Mammary epithelial cell (primary cell): ENCODE measurements at regions not wholly inside any gene's neighbourhood (a gene's known extent, or its start where the extent isn't known, plus 50 kb on each side); places are given as distances from the start of the nearest gene placed in this dataset.

Experiments used
- CTCF ChIP-seq, 2 donors: IDR thresholded peaks in 1 of 2; conservative IDR thresholded peaks in 1 of 2; 2 replicates each; pipeline ENCODE4 v1.5.1; 2011 to 2012; ENCODE audit warnings: inconsistent platforms in 2 of 2, low read length in 2 of 2, mild to moderate bottlenecking in 2 of 2, control low read depth in 1 of 2, low read depth in 1 of 2; ENCODE audit not compliant: insufficient read depth in 1 of 2; ENCODE audit errors: extremely low read depth in 1 of 2
- EZH2 ChIP-seq: IDR thresholded peaks from 2 replicates; pipeline ENCODE4 v1.6.1; 2012; ENCODE audit warnings: low read length, inconsistent platforms, borderline replicate concordance

- TF ChIP-seq CTCF (conservative IDR thresholded peaks at IDR 0.05 in 1 of 2, IDR thresholded peaks at IDR 0.05 in 1 of 2; ENCODE audit: extremely low read depth in 1 of 2, insufficient read depth in 1 of 2, low read depth in 1 of 2, low read length in 2 of 2) (no peak), EZH2 (no peak)
Measured at GRCh38 chr3:104856741-104857140, 510.0 kb upstream of the ALCAM start.
